Stimulated activated naive B cell treated with anti-CD40 and anti-IgM and Interleukin-4, amounts not matched to agents 10 μg/mL and 1 μg/mL and 100 μg/mL, for 72 hours (primary cell): ENCODE measurements at regions not wholly inside any gene's neighbourhood (a gene's known extent, or its start where the extent isn't known, plus 50 kb on each side); places are given as distances from the start of the nearest gene placed in this dataset.
"Not testable (repeated sequence)": the region's sequence is repeated elsewhere in the genome, so short reads cannot be mapped to it uniquely, and the experiment has no call there.

Source experiments
- ATAC-seq, 2 donors: fragments of 150-1000 bp; cut with Tn5 transposase; replicated peaks; 2 replicates each; pipeline ENCODE4 v1.10.0; 2021; ENCODE audit warnings: moderate library complexity in 1 of 2
- DNase-seq: peaks from one replicate; pipeline ENCODE4 v3.0.0; 2021
- H3K27ac Mint-ChIP-seq: one replicate; pipeline ENCODE4 v1.8.0; 2022; ENCODE audit warnings: mild to moderate bottlenecking, mixed read lengths
- H3K27me3 Mint-ChIP-seq, 2 donors: one replicate each; pipeline ENCODE4 v1.8.0; 2022; ENCODE audit warnings: mixed read lengths in 2 of 2
- H3K36me3 Mint-ChIP-seq, 2 donors: one replicate each; pipeline ENCODE4 v1.8.0; 2022; ENCODE audit warnings: mixed read lengths in 2 of 2, mild to moderate bottlenecking in 1 of 2
- H3K4me1 Mint-ChIP-seq, 2 donors: one replicate each; pipeline ENCODE4 v1.8.0; 2022; ENCODE audit warnings: mixed read lengths in 2 of 2, mild to moderate bottlenecking in 1 of 2
- H3K4me3 Mint-ChIP-seq, 2 donors: one replicate each; pipeline ENCODE4 v1.8.0; 2022; ENCODE audit warnings: mild to moderate bottlenecking in 2 of 2, mixed read lengths in 2 of 2, moderate library complexity in 1 of 2
- H3K9me3 Mint-ChIP-seq, 2 donors: one replicate each; pipeline ENCODE4 v1.8.0; 2022; ENCODE audit warnings: mixed read lengths in 2 of 2, mild to moderate bottlenecking in 1 of 2

DNA sequence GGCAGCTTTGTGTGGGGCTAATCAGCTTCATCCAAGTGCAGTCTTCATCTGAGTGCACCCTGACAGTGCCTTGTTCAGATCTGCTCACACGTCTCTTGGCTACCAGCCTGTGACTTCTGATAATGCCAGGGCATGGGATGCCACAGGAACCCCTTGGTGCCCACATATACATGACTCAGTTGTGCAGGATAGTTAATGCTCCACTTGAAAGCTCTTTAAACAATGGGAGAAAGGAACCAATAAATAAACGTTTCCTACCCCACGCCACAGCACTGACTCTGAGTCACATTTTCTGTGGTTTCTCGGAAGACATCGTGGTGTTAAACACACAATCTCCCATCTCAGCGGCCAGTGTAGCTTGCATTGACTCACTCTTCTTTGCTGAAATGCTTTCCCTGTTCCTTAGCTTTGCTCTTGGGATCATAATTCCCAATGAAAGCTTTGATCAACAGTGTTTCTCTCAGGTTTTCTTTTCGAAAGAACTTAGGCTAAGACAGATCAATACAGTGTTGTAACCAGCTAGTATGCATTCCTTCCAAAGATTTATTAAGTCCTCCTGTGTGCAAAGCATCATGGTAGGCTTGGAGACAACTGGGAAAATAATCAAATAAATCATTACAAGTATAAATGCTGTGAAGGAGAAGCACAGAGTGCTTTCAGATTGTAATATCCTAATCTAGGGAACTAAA is 142.0 kb downstream of the COPS8 start:
- Mint-ChIP-seq H3K27me3 (peaks cover 24 to 27% of the 10 kb centered on the region in 2 donors), H3K4me1 (no peaks in the 10 kb centered on the region), H3K36me3 (no peaks in the 10 kb centered on the region), H3K27ac (no peak overlapping the region), H3K4me3 (no peak overlapping the region), H3K9me3 (peaks cover 0 to 1% of the 10 kb centered on the region in 2 donors)
- ATAC-seq = no peak
- DNase-seq = no peak

GRCh38 chr2:237228281-237228625 is 142.6 kb downstream of the COPS8 start:
- Mint-ChIP-seq H3K27me3 (peaks cover 18 to 23% of the 10 kb centered on the region in 2 donors), H3K27ac (no peak overlapping the region), H3K9me3 (peaks cover 0 to 1% of the 10 kb centered on the region in 2 donors), H3K36me3 (no peaks in the 10 kb centered on the region), H3K4me1 (no peaks in the 10 kb centered on the region), H3K4me3 (no peak overlapping the region)
- no peak for ATAC-seq
- no peak for DNase-seq

- Mint-ChIP-seq H3K36me3 (no peaks in the 10 kb centered on the region), H3K4me1 (no peaks in the 10 kb centered on the region), H3K9me3 (peaks cover 0 to 1% of the 10 kb centered on the region in 2 donors), H3K27ac (no peak overlapping the region), H3K4me3 (no peak overlapping the region), H3K27me3 (peaks cover 13 to 14% of the 10 kb centered on the region in 2 donors)
- no peak for ATAC-seq
- DNase-seq = no peak
Measured at GRCh38 chr2:237229905-237230304, 144.2 kb downstream of the COPS8 start.

- H3K4me1 Mint-ChIP-seq = no peaks in the 10 kb centered on the region
- peaks cover 13 to 14% of the 10 kb centered on the region in 2 donors for H3K27me3 Mint-ChIP-seq
- ATAC-seq (no peak), DNase-seq (no peak)
- H3K4me3 Mint-ChIP-seq = no peak overlapping the region
- peaks cover 0 to 1% of the 10 kb centered on the region in 2 donors for H3K9me3 Mint-ChIP-seq
- no peaks in the 10 kb centered on the region for H3K36me3 Mint-ChIP-seq
- H3K27ac Mint-ChIP-seq = no peak overlapping the region
Measured at GRCh38 chr2:237230355-237230754, 144.7 kb downstream of the COPS8 start.

GRCh38 chr2:237231593-237231992 is 145.9 kb downstream of the COPS8 start:
- Mint-ChIP-seq H3K36me3 (no peaks in the 10 kb centered on the region), H3K27ac (no peak overlapping the region), H3K9me3 (peaks cover 0 to 1% of the 10 kb centered on the region in 2 donors), H3K27me3 (peaks cover 13 to 14% of the 10 kb centered on the region in 2 donors), H3K4me1 (no peaks in the 10 kb centered on the region), H3K4me3 (no peak overlapping the region)
- DNase-seq (no peak), ATAC-seq (no peak)

DNA sequence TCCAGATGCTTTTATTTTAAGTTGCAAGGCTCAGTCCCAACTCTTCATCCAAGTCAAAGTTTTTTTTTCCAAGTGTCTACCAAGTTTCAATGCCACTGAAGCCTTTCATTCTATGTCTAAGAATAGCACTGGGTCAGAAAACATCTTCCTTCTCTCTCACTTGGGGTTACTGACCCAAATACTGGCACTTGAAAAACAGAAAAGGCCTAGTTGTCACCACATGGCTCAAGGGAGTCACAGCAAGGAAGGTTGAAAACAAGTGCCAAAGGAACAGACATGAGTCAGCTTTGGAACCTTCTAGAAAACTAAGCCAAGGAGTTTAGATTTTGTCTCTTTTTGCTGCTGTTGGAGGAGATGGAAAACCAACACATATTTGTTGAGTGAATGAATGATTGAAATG is 146.5 kb downstream of the COPS8 start:
- ATAC-seq = no peak
- Mint-ChIP-seq H3K27ac (no peak overlapping the region), H3K9me3 (peaks cover 0 to 1% of the 10 kb centered on the region in 2 donors), H3K27me3 (peaks cover 13 to 14% of the 10 kb centered on the region in 2 donors), H3K4me1 (no peaks in the 10 kb centered on the region), H3K4me3 (no peak overlapping the region), H3K36me3 (no peaks in the 10 kb centered on the region)
- no peak for DNase-seq

DNA sequence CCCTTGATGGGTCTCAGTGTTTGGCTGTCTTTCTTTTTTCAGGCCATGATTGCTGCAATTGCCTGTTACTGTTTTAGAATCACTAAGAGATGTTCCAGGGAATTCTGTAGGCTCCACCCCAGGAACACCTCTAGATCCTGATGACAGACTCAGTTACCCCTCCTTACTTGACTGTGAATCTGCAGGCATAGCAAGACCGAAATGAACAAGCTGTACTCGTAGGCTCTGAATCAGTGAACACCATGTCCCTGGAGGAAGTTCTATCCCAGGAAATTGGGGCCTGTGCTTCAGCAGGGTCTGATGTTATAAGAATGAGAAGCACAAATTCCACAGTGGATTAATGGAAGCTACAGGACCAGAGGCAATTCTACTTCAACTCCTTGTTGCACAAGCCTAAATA is 148.6 kb downstream of the COPS8 start:
- peaks cover 5 to 8% of the 10 kb centered on the region in 2 donors for H3K27me3 Mint-ChIP-seq
- ATAC-seq = no peak
- H3K4me3 Mint-ChIP-seq = no peak overlapping the region
- H3K36me3 Mint-ChIP-seq = no peaks in the 10 kb centered on the region
- H3K27ac Mint-ChIP-seq = no peak overlapping the region
- H3K9me3 Mint-ChIP-seq = peaks cover 0 to 5% of the 10 kb centered on the region in 2 donors
- no peaks in the 10 kb centered on the region for H3K4me1 Mint-ChIP-seq
- no peak for DNase-seq

GRCh38 chr2:237235383-237236095 is 149.8 kb downstream of the COPS8 start:
- no peak overlapping the region for H3K4me3 Mint-ChIP-seq
- no peaks in the 10 kb centered on the region for H3K36me3 Mint-ChIP-seq
- peaks cover 5 to 8% of the 10 kb centered on the region in 2 donors for H3K27me3 Mint-ChIP-seq
- H3K9me3 Mint-ChIP-seq = peaks cover 0 to 5% of the 10 kb centered on the region in 2 donors
- H3K4me1 Mint-ChIP-seq = no peaks in the 10 kb centered on the region
- no peak overlapping the region for H3K27ac Mint-ChIP-seq
- no peak for DNase-seq
- ATAC-seq = no peak

DNA sequence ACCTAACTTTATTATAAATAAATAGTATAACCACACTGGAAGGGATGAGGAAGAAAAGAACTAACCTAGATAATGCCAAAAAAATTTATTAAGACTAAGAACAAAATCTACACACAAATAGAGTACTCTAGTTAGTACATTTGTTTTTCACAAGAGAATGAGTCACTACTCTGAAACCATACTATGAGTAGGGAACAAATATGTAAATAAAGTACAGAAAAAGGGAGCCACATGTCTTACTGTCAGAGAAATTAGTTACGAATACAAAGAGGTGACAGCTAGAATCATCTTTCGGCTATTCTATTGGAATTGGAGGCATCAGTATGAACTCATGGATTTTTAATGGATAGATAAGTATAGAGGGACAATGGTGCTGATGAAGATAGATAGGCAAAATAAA is 150.5 kb downstream of the COPS8 start:
- Mint-ChIP-seq H3K9me3 (peaks cover 0 to 5% of the 10 kb centered on the region in 2 donors), H3K27me3 (peaks cover 5 to 8% of the 10 kb centered on the region in 2 donors), H3K36me3 (no peaks in the 10 kb centered on the region), H3K27ac (no peak overlapping the region), H3K4me1 (no peaks in the 10 kb centered on the region), H3K4me3 (no peak overlapping the region)
- no peak for ATAC-seq
- DNase-seq = no peak

DNA sequence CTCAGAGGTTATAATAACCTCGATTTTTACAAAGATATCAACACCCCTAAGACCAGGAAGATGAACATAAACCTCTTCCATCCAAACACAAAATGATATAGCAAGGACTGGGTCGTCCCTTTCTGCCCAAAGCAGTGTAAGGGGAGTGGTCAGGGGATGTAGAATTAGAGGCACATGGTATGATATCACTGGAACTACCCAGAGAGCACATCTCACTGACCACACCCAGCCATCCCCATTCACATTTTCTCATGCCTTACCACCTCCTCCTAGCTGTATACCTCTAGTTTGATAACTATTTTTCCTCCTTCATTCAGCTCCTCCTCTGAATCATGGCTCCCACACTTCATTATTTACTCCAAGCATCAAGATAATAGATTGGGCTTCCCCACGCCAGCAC is 152.6 kb downstream of the COPS8 start:
- no peaks in the 10 kb centered on the region for H3K27me3 Mint-ChIP-seq
- ATAC-seq (no peak), DNase-seq (no peak)
- H3K4me3 Mint-ChIP-seq = no peak overlapping the region
- H3K4me1 Mint-ChIP-seq = no peaks in the 10 kb centered on the region
- H3K9me3 Mint-ChIP-seq = peaks cover 5 to 14% of the 10 kb centered on the region in 2 donors
- H3K27ac Mint-ChIP-seq = no peak overlapping the region
- no peaks in the 10 kb centered on the region for H3K36me3 Mint-ChIP-seq

- ATAC-seq (no peak), DNase-seq (no peak)
- Mint-ChIP-seq H3K27me3 (no peaks in the 10 kb centered on the region), H3K9me3 (peaks cover 9 to 17% of the 10 kb centered on the region in 2 donors), H3K4me3 (no peak overlapping the region), H3K36me3 (no peaks in the 10 kb centered on the region), H3K27ac (no peak overlapping the region), H3K4me1 (no peaks in the 10 kb centered on the region)
Measured at GRCh38 chr2:237240252-237240651, 154.6 kb downstream of the COPS8 start.

DNA sequence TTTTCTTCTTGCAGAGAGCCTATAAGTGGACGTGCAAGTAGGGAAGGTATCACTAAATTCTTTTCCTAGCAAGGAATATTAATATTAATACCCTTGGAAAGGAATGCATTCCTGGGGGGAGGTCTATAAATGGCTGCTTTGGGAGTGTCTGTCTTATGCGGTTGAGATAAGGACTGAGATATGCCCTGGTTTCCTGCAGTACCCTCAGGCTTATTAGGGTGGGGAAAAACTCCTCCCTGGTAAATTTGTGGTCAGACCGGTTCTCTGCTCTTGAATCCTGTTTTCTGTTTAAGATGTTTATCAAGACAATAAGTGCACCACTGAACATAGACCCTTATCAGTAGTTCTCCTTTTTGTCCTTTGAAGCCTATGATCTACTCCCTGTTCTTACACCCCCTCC is 155.2 kb downstream of the COPS8 start:
- peaks cover 9 to 17% of the 10 kb centered on the region in 2 donors for H3K9me3 Mint-ChIP-seq
- not testable (repeated sequence) for H3K4me1 Mint-ChIP-seq, ATAC-seq, H3K27ac Mint-ChIP-seq, H3K27me3 Mint-ChIP-seq, H3K36me3 Mint-ChIP-seq, H3K4me3 Mint-ChIP-seq, DNase-seq

DNA sequence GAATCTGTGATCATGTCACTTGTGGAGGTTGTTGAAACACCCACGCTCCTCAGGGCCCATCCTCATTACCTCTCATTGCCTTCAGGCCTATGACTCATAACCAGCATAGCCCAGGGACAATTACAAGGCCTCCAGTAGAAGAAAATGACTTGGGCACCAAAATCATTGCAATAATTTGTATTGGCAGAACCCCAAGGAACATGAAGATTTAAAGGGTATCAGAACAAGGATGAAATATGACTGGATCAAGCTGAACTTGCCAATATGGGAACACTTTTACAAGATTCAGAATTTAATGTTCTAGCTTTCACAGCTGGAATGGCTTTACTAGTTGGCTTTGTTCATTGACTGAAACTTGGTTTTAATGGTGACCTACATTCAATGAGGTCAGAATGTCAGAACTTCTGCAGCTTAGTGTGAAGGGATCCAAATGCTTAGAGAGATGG is 156.4 kb downstream of the COPS8 start:
- H3K27me3 Mint-ChIP-seq = peaks cover 0 to 5% of the 10 kb centered on the region in 2 donors

GRCh38 chr2:237243487-237243886 is 157.8 kb downstream of the COPS8 start:
- Mint-ChIP-seq H3K36me3 (no peaks in the 10 kb centered on the region), H3K4me1 (no peaks in the 10 kb centered on the region), H3K27me3 (peaks cover 0 to 5% of the 10 kb centered on the region in 2 donors), H3K4me3 (no peak overlapping the region), H3K9me3 (peaks cover 9 to 14% of the 10 kb centered on the region in 2 donors), H3K27ac (no peak overlapping the region)
- DNase-seq (no peak), ATAC-seq (no peak)

More for the DNA sequence above, 156.4 kb downstream of the COPS8 start:
- H3K9me3 Mint-ChIP-seq = peaks cover 9 to 17% of the 10 kb centered on the region in 2 donors
- no peaks in the 10 kb centered on the region for H3K36me3 Mint-ChIP-seq
- ATAC-seq (no peak), DNase-seq (no peak)
- no peak overlapping the region for H3K4me3 Mint-ChIP-seq
- no peak overlapping the region for H3K27ac Mint-ChIP-seq
- no peaks in the 10 kb centered on the region for H3K4me1 Mint-ChIP-seq

DNA sequence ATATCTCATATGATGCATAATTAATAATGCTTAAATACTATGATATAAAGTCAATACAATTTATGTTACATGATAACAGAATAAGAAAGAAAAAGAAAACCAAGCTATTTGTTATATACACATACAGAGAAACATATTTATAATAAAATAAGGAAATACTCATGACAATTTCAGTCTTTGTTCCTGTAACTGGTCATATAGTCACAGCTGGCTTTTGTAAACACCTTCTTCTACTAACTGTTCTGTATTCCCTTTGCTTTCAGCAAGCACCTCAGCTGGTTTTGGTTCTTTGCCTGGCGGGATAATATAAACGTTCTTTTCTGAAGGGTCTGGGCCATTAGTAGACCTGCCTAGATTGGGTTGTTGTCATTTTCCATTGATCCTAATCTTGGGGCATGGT is 158.5 kb downstream of the COPS8 start:
- Mint-ChIP-seq H3K4me1 (no peaks in the 10 kb centered on the region), H3K4me3 (no peak overlapping the region), H3K27ac (no peak overlapping the region), H3K9me3 (peaks cover 11 to 12% of the 10 kb centered on the region in 2 donors), H3K27me3 (peaks cover 0 to 7% of the 10 kb centered on the region in 2 donors), H3K36me3 (no peaks in the 10 kb centered on the region)
- DNase-seq = no peak
- ATAC-seq = no peak
